ENCODE measurements at regions not wholly inside any gene's neighbourhood (a gene's known extent, or its start where the extent isn't known, plus 50 kb on each side); places are given as distances from the start of the nearest gene placed in this dataset.

GRCh38 chr2:215576572-215576971, 140.7 kb upstream of the FN1 start:
- TF ChIP-seq MAZ (CRISPR knock-in tag; conservative IDR thresholded peaks at IDR 0.05 in 1 of 2, IDR thresholded peaks at IDR 0.05 in 1 of 2): no peak
- no peak for TF ChIP-seq ZNF280A (IDR thresholded peaks at IDR 0.05; ENCODE audit: low read depth, partially characterized antibody)
- no peak for TF ChIP-seq MAX (CRISPR knock-in tag; IDR thresholded peaks at IDR 0.05)
- no peak for TF ChIP-seq TSC22D4 (tag; IDR thresholded peaks at IDR 0.05)
- TF ChIP-seq YY1 (IDR thresholded peaks at IDR 0.05; ENCODE audit: borderline replicate concordance in 1 of 3, control insufficient read depth in 1 of 3, extremely low read depth in 1 of 3, insufficient read depth in 3 of 3, insufficient read length in 1 of 3, insufficient replicate concordance in 2 of 3, low read depth in 1 of 3, low read length in 2 of 3): no peak
